Type B pancreatic cell (in vitro differentiated cells): ENCODE measurements at regions not wholly inside any gene's neighbourhood (a gene's known extent, or its start where the extent isn't known, plus 50 kb on each side); places are given as distances from the start of the nearest gene placed in this dataset.

Experiments
- DNase-seq: peaks from one replicate; pipeline ENCODE4 v3.0.0; 2021; ENCODE audit warnings: mixed read lengths; ENCODE audit not compliant: unreplicated experiment; ENCODE audit errors: extremely low spot score
- H3K27ac Mint-ChIP-seq: 2 replicates; pipeline ENCODE4 v1.8.0; 2021; ENCODE audit warnings: mild to moderate bottlenecking, mixed read lengths
- H3K27me3 Mint-ChIP-seq: 2 replicates; pipeline ENCODE4 v1.8.0; 2021; ENCODE audit warnings: mixed read lengths
- H3K36me3 Mint-ChIP-seq: 2 replicates; pipeline ENCODE4 v1.8.0; 2021; ENCODE audit warnings: mixed read lengths
- H3K4me1 Mint-ChIP-seq: one replicate; pipeline ENCODE4 v1.8.0; 2021; ENCODE audit warnings: mixed read lengths; ENCODE audit not compliant: unreplicated experiment
- H3K4me3 Mint-ChIP-seq: 2 replicates; pipeline ENCODE4 v1.8.0; 2021; ENCODE audit warnings: mild to moderate bottlenecking, mixed read lengths
- H3K9me3 Mint-ChIP-seq: 2 replicates; pipeline ENCODE4 v1.8.0; 2021; ENCODE audit warnings: mixed read lengths
- CTCF ChIP-seq: fragments of 200-600 bp; sonication (generic); conservative IDR thresholded peaks from 2 replicates; pipeline ENCODE4 v1.5.0; 2021; ENCODE audit warnings: antibody characterized with exemption, mild to moderate bottlenecking

GRCh38 chr4:140267576-140267975, 105.9 kb upstream of the SCOC start:
- Mint-ChIP-seq H3K4me1 (peaks cover 18% of the 10 kb centered on the region), H3K27ac (peak overlapping the region; percentile 73), H3K27me3 (no peaks in the 10 kb centered on the region), H3K9me3 (no peaks in the 10 kb centered on the region), H3K4me3 (peak overlapping the region; percentile 41), H3K36me3 (no peaks in the 10 kb centered on the region)
- TF ChIP-seq CTCF = no peak
- DNase-seq = no peak

GRCh38 chr4:140266958-140267568, 106.4 kb upstream of the SCOC start:
- H3K27me3 Mint-ChIP-seq = no peaks in the 10 kb centered on the region
- no peak overlapping the region for H3K27ac Mint-ChIP-seq
- no peak for TF ChIP-seq CTCF
- no peaks in the 10 kb centered on the region for H3K36me3 Mint-ChIP-seq
- H3K4me3 Mint-ChIP-seq = peak overlapping the region; percentile 1
- H3K4me1 Mint-ChIP-seq = peaks cover 18% of the 10 kb centered on the region
- H3K9me3 Mint-ChIP-seq = no peaks in the 10 kb centered on the region
- no peak for DNase-seq

GRCh38 chr4:140260227-140260626, 106.2 kb upstream of the MAML3 start:
- H3K27me3 Mint-ChIP-seq = no peaks in the 10 kb centered on the region
- no peak overlapping the region for H3K4me3 Mint-ChIP-seq
- no peaks in the 10 kb centered on the region for H3K9me3 Mint-ChIP-seq
- H3K4me1 Mint-ChIP-seq = peaks cover 11% of the 10 kb centered on the region
- no peak for TF ChIP-seq CTCF
- no peak for DNase-seq
- no peaks in the 10 kb centered on the region for H3K36me3 Mint-ChIP-seq
- H3K27ac Mint-ChIP-seq = no peak overlapping the region

GRCh38 chr4:140258476-140258875, 104.5 kb upstream of the MAML3 start:
- no peaks in the 10 kb centered on the region for H3K27me3 Mint-ChIP-seq
- DNase-seq = no peak
- no peaks in the 10 kb centered on the region for H3K36me3 Mint-ChIP-seq
- peaks cover 25% of the 10 kb centered on the region for H3K4me1 Mint-ChIP-seq
- H3K9me3 Mint-ChIP-seq = no peaks in the 10 kb centered on the region
- no peak overlapping the region for H3K4me3 Mint-ChIP-seq
- no peak for TF ChIP-seq CTCF
- no peak overlapping the region for H3K27ac Mint-ChIP-seq

- peak overlapping the region; percentile 10 for H3K27ac Mint-ChIP-seq
- no peaks in the 10 kb centered on the region for H3K27me3 Mint-ChIP-seq
- TF ChIP-seq CTCF = no peak
- H3K4me3 Mint-ChIP-seq = no peak overlapping the region
- no peak for DNase-seq
- no peaks in the 10 kb centered on the region for H3K36me3 Mint-ChIP-seq
- H3K4me1 Mint-ChIP-seq = peaks cover 28% of the 10 kb centered on the region
- H3K9me3 Mint-ChIP-seq = no peaks in the 10 kb centered on the region
These were observed 103.7 kb upstream of the MAML3 start for GRCh38 chr4:140257461-140258305.
